B cell (primary cell): ENCODE measurements at regions not wholly inside any gene's neighbourhood (a gene's known extent, or its start where the extent isn't known, plus 50 kb on each side); places are given as distances from the start of the nearest gene placed in this dataset.

Experiments
- ATAC-seq: fragments of 200-7000 bp; cut with Tn5 transposase; one replicate; pipeline ENCODE4 v1.10.0; 2021; ENCODE audit warnings: low read depth, mild to moderate bottlenecking, moderate number of reproducible peaks, moderate library complexity
- CTCF ChIA-PET: fragments of 350-600 bp; sonication (Branson Sonifier 250); formaldehyde crosslinking; loops from one replicate; lab custom pipeline; 2021; ENCODE audit warnings: antibody characterized with exemption, inconsistent platforms; lab: Charles Lee
- POLR2A ChIA-PET: fragments of 350-600 bp; sonication (Branson Sonifier 250); formaldehyde crosslinking; loops from one replicate; lab custom pipeline; 2021; ENCODE audit warnings: antibody characterized with exemption; lab: Charles Lee
- DNase-seq: peaks from one replicate; pipeline ENCODE4 v3.0.0; 2013
- H2AFZ ChIP-seq: 2 replicates; pipeline ENCODE4 v1.6.1; 2012; ENCODE audit warnings: mild to moderate bottlenecking, low read depth, low read length; ENCODE audit not compliant: insufficient read depth, poor library complexity, severe bottlenecking
- H3K27ac ChIP-seq, 2 donors: 1 replicate in 1 of 2; 2 replicates in 1 of 2; pipeline ENCODE4 v1.5.1; 2012 to 2013; ENCODE audit warnings: low read length in 2 of 2, mild to moderate bottlenecking in 2 of 2, moderate library complexity in 1 of 2
- H3K27me3 ChIP-seq, 4 experiments: fragments of 200-600 bp in 1 of 4; sonication (generic) in 1 of 4; replicated peaks in 1 of 4; 1 replicate in 2 of 4; 2 replicates in 2 of 4; pipeline versions ENCODE4 v1.6.1 to v1.7.0; 2013 to 2016; ENCODE audit warnings: low read length in 3 of 4, mild to moderate bottlenecking in 2 of 4, mixed read lengths in 1 of 4, moderate library complexity in 1 of 4; ENCODE audit not compliant: insufficient read depth in 4 of 4, control insufficient read depth in 3 of 4; ENCODE audit errors: control extremely low read depth in 1 of 4
- H3K36me3 ChIP-seq, 2 experiments: replicated peaks in 1 of 2; 1 replicate in 1 of 2; 2 replicates in 1 of 2; pipeline versions ENCODE4 v1.6.1 to v1.7.1; 2013; ENCODE audit warnings: low read length in 1 of 2; ENCODE audit not compliant: insufficient read depth in 2 of 2, control insufficient read depth in 1 of 2; ENCODE audit errors: control extremely low read depth in 1 of 2, extremely low read depth in 1 of 2
- H3K4me1 ChIP-seq, 2 donors: fragments of 200-600 bp in 1 of 2; sonication (generic) in 1 of 2; 1 replicate in 1 of 2; 2 replicates in 1 of 2; pipeline versions ENCODE4 v1.5.1 to v1.6.1; 2013 to 2017; ENCODE audit warnings: low read length in 2 of 2; ENCODE audit not compliant: control insufficient read depth in 2 of 2, insufficient read depth in 2 of 2
- H3K4me2 ChIP-seq: replicated peaks from 2 replicates; pipeline ENCODE3; 2012; ENCODE audit warnings: mild to moderate bottlenecking, low read depth, low read length; ENCODE audit not compliant: poor library complexity, severe bottlenecking
- H3K4me3 ChIP-seq, 5 experiments: fragments of 200-600 bp in 1 of 5; sonication (generic) in 1 of 5; 1 replicate in 3 of 5; 2 replicates in 2 of 5; pipeline versions ENCODE4 v1.5.1 to v1.7.0; 2011 to 2016; ENCODE audit warnings: low read length in 4 of 5, mild to moderate bottlenecking in 4 of 5, low read depth in 2 of 5, control low read depth in 1 of 5, moderate library complexity in 1 of 5; ENCODE audit not compliant: insufficient read depth in 1 of 5; ENCODE audit errors: control extremely low read depth in 1 of 5, extremely low read depth in 1 of 5
- H3K79me2 ChIP-seq: fragments of 200-600 bp; sonication (generic); one replicate; pipeline ENCODE4 v1.6.0; 2016; ENCODE audit warnings: low read length; ENCODE audit not compliant: control insufficient read depth, insufficient read depth
- H3K9ac ChIP-seq: fragments of 200-600 bp; sonication (generic); 2 replicates; pipeline ENCODE4 v1.6.1; 2017; ENCODE audit warnings: mild to moderate bottlenecking, low read length, moderate library complexity
- H3K9me3 ChIP-seq, 3 donors: one replicate each; pipeline versions ENCODE4 v1.6.1 to v1.7.1; 2013; ENCODE audit warnings: low read length in 2 of 3; ENCODE audit not compliant: control insufficient read depth in 2 of 3, insufficient read depth in 1 of 3; ENCODE audit errors: control extremely low read depth in 1 of 3
- H4K20me1 ChIP-seq: 2 replicates; pipeline ENCODE4 v1.6.0; 2012; ENCODE audit warnings: mild to moderate bottlenecking, low read length; ENCODE audit not compliant: insufficient read depth, control insufficient read depth, poor library complexity, severe bottlenecking
- H3K27ac Mint-ChIP-seq: one replicate; pipeline ENCODE4 v1.8.0; 2021; ENCODE audit warnings: mixed read lengths
- H3K27me3 Mint-ChIP-seq: one replicate; pipeline ENCODE4 v1.8.0; 2021; ENCODE audit warnings: mixed read lengths
- H3K4me1 Mint-ChIP-seq: one replicate; pipeline ENCODE4 v1.8.0; 2021; ENCODE audit warnings: mixed read lengths
- H3K4me3 Mint-ChIP-seq: one replicate; pipeline ENCODE4 v1.8.0; 2021; ENCODE audit warnings: mixed read lengths
- H3K9me3 Mint-ChIP-seq: one replicate; pipeline ENCODE4 v1.8.0; 2022; ENCODE audit warnings: mixed read lengths; ENCODE audit not compliant: insufficient read depth
- EZH2 ChIP-seq: IDR thresholded peaks from 2 replicates; pipeline ENCODE4 v1.6.1; 2012; ENCODE audit warnings: borderline replicate concordance, low read depth, mild to moderate bottlenecking, moderate library complexity, low read length; ENCODE audit not compliant: insufficient read depth, poor library complexity, severe bottlenecking
- WGBS: methylation state at CpG from one replicate; pipeline ENCODE4 v1.1.5; 2013; ENCODE audit warnings: missing lambda C conversion rate; ENCODE audit not compliant: insufficient coverage; 5-methylcytosine and 5-hydroxymethylcytosine counted together
- intact Hi-C: fragments of 100-400 bp; cut with micrococcal nuclease; formaldehyde crosslinking; loops from one replicate; pipeline ENCODE4 v1.10.0; 2022
- TF ChIP-seq, protein P1 (sequence below): fragments of 200-600 bp; IDR thresholded peaks from one replicate; pipeline ENCODE4 v1.8.0; 2022; ENCODE audit warnings: antibody characterized with exemption, mild to moderate bottlenecking

- Histone ChIP-seq H3K27ac (no peak overlapping the region), H3K4me1 (peaks cover 25 to 27% of the 10 kb centered on the region in 2 donors), H3K79me2 (no peaks in the 10 kb centered on the region), H3K4me2 (no peak overlapping the region), H2AFZ (no peak overlapping the region), H3K4me3 (no peak overlapping the region), H3K27me3 (no peaks in the 10 kb centered on the region), H4K20me1 (no peaks in the 10 kb centered on the region), H3K36me3 (no peaks in the 10 kb centered on the region), H3K9ac (no peak overlapping the region), H3K9me3 (peaks cover 0 to 23% (median 3%) of the 10 kb centered on the region in 3 donors)
- TF ChIP-seq, protein P1, sequence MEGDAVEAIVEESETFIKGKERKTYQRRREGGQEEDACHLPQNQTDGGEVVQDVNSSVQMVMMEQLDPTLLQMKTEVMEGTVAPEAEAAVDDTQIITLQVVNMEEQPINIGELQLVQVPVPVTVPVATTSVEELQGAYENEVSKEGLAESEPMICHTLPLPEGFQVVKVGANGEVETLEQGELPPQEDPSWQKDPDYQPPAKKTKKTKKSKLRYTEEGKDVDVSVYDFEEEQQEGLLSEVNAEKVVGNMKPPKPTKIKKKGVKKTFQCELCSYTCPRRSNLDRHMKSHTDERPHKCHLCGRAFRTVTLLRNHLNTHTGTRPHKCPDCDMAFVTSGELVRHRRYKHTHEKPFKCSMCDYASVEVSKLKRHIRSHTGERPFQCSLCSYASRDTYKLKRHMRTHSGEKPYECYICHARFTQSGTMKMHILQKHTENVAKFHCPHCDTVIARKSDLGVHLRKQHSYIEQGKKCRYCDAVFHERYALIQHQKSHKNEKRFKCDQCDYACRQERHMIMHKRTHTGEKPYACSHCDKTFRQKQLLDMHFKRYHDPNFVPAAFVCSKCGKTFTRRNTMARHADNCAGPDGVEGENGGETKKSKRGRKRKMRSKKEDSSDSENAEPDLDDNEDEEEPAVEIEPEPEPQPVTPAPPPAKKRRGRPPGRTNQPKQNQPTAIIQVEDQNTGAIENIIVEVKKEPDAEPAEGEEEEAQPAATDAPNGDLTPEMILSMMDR, result no peak
- no peak for TF ChIP-seq EZH2
- Mint-ChIP-seq H3K27me3 (no peaks in the 10 kb centered on the region), H3K27ac (no peak overlapping the region), H3K4me1 (peaks cover 39% of the 10 kb centered on the region), H3K4me3 (no peak overlapping the region), H3K9me3 (peaks cover 3% of the 10 kb centered on the region)
- intact Hi-C loops, result no loop called here
- DNase-seq, result no peak
- ChIA-PET POLR2A (no interaction called here), CTCF (no interaction called here)
- no peak for ATAC-seq
Observed at GRCh38 chr20:47999166-47999565, 213.9 kb upstream of the SULF2 start.

- ChIA-PET POLR2A (no interaction called here), CTCF (no interaction called here)
- H3K36me3 ChIP-seq, result no peaks in the 10 kb centered on the region
- Mint-ChIP-seq H3K9me3 (peaks cover 5% of the 10 kb centered on the region), H3K27me3 (no peaks in the 10 kb centered on the region), H3K4me3 (no peak overlapping the region), H3K4me1 (peaks cover 35% of the 10 kb centered on the region), H3K27ac (no peak overlapping the region)
- no peak overlapping the region for H3K4me2 ChIP-seq
- H2AFZ ChIP-seq, result no peak overlapping the region
- intact Hi-C loops, result no loop called here
- DNase-seq (no peak), ATAC-seq (no peak)
- H3K79me2 ChIP-seq, result no peaks in the 10 kb centered on the region
- TF ChIP-seq EZH2, result no peak
- TF ChIP-seq, protein P1, result no peak
- peaks cover 21 to 22% of the 10 kb centered on the region in 2 donors for H3K4me1 ChIP-seq
- peaks cover 0 to 21% (median 3%) of the 10 kb centered on the region in 3 donors for H3K9me3 ChIP-seq
- H3K9ac ChIP-seq, result no peak overlapping the region
- no peaks in the 10 kb centered on the region for H4K20me1 ChIP-seq
- H3K27ac ChIP-seq, result no peak overlapping the region
- 94% methylated on average over 5 of the region's 5 CpGs for WGBS
- no peaks in the 10 kb centered on the region for H3K27me3 ChIP-seq
- no peak overlapping the region for H3K4me3 ChIP-seq
Observed at GRCh38 chr20:47998736-47999135, 213.5 kb upstream of the SULF2 start.
